ENCODE measurements at regions not wholly inside any gene's neighbourhood (a gene's known extent, or its start where the extent isn't known, plus 50 kb on each side); places are given as distances from the start of the nearest gene placed in this dataset.

DNA sequence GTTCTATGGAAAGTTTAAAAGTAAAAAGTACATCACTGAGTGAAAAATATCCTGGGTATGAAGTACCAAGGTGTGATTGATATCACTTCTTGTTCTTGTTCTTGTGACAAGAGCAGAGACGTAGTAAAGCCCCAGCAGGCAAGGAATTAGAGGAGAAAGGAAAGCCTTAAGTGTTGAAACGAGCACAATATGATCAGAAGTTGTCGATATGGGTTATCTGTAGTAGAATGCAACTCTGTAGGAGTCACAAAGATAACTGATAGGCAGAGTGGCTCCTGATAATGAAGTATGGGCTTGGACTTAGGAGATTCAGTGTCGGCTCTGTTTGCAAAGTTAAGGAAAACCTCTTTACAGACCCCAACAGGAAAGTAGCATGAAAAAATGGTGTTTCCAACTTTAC is 1179.1 kb downstream of the DTWD2 start:
- no peak overlapping the region for H3K4me3 ChIP-seq (ENCODE audit: low read depth, low read length)
- TF ChIP-seq, protein P1, sequence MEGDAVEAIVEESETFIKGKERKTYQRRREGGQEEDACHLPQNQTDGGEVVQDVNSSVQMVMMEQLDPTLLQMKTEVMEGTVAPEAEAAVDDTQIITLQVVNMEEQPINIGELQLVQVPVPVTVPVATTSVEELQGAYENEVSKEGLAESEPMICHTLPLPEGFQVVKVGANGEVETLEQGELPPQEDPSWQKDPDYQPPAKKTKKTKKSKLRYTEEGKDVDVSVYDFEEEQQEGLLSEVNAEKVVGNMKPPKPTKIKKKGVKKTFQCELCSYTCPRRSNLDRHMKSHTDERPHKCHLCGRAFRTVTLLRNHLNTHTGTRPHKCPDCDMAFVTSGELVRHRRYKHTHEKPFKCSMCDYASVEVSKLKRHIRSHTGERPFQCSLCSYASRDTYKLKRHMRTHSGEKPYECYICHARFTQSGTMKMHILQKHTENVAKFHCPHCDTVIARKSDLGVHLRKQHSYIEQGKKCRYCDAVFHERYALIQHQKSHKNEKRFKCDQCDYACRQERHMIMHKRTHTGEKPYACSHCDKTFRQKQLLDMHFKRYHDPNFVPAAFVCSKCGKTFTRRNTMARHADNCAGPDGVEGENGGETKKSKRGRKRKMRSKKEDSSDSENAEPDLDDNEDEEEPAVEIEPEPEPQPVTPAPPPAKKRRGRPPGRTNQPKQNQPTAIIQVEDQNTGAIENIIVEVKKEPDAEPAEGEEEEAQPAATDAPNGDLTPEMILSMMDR (IDR thresholded peaks at IDR 0.05; ENCODE audit: low read depth, low read length) = no peak

DNA sequence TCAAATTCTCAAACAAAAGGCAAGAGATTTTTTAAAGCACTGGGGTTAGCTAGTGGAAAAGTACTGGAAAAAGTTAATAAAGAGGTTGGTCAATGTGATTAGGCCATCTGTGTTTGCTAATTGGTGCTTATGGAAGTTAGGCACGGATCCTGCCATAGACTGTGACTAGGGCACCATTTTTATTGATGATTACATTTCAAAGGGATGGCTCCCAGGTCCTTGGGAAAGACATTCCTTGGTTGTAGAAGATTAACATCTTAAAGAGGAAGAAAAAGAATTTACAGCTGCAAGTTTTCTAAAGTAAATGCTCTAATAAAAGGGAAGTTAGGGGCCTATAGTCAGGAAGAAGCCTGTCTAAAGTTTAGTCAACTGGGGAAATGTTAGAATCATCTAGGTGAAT is 1183.3 kb downstream of the DTWD2 start:
- no peak overlapping the region for H3K4me3 ChIP-seq (ENCODE audit: low read depth, low read length)
- TF ChIP-seq, protein P1 (IDR thresholded peaks at IDR 0.05; ENCODE audit: low read depth, low read length) = no peak

DNA sequence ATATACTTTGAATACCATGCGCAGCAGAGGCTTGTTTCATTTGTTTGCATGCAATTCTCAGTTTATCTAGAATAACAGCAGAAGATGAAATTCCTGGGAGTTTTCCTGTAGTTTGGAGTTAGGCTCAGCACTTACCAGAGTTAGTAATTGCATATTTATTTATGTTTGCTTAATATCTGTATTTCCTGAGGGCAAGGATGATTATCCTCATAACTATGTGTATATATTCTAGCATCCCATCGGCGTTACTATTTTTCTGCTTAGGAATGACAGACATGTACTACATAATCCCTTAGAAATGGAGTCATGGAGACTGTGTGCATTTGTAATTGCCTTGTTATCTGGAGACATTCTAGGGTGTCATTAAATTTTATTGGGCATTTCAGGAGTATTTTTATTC is 1184.8 kb downstream of the DTWD2 start:
- H3K4me3 ChIP-seq (ENCODE audit: low read depth, low read length) = no peak overlapping the region
- TF ChIP-seq, protein P1 (IDR thresholded peaks at IDR 0.05; ENCODE audit: low read depth, low read length) = no peak

DNA sequence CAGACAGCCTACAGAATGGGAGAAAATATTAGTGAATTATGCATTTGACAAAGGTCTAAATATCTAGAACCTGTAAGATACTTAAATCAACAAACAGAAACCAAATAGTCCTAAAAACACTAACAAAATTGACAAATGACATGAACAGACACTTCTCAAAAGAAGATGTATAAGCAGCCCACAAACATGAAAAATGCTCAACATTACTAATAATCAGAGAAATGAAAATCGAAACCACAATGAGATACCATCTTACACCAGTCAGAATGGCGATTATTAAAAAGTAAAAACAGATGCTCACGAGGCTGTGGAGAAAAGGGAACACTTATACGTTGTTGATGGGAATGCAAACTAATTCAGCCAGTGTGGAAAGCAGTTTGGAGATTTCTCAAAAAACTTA is 1186.8 kb downstream of the DTWD2 start:
- TF ChIP-seq, protein P1 (IDR thresholded peaks at IDR 0.05; ENCODE audit: low read depth, low read length) = no peak
- H3K4me3 ChIP-seq (ENCODE audit: low read depth, low read length) = no peak overlapping the region

DNA sequence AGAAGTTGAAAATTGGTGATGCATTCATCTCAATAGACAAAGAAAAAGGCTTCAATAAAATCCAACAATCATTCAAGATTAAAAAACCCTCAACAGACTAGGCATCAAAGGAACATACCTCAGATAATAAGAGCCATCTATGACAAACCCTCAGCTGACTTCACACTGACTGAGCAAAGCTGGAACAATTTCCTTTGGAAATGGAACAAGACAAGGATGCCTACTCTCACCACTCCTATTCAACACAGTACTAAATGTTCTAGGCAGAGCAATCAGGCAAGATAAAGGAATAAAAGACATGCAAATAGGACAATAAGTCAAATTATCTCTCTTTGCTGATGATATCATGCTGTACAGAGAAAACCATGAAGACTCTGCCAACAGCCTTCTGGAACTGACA is 1188.1 kb downstream of the DTWD2 start:
- TF ChIP-seq, protein P1 (IDR thresholded peaks at IDR 0.05; ENCODE audit: low read depth, low read length) = no peak
- no peak overlapping the region for H3K4me3 ChIP-seq (ENCODE audit: low read depth, low read length)

DNA sequence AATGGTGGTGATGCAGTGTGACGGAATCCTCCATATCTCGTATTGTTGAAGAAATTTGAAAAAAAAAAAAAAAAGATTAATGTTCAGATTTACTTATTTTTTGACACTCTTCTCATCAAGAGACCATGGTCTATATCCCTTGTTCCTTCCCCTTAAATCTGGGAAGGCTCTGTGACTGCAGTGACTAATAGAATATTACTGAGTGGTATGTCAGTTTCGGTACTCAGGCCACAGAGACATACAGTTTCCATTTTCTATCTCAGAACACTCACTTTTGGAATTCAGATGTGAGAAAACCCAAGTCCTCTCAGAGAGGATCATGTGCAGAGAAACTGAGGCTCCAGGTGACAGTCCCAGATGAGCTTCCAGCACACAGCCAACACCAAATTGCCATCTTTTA is 1193.5 kb downstream of the DTWD2 start:
- TF ChIP-seq, protein P1 (IDR thresholded peaks at IDR 0.05; ENCODE audit: low read depth, low read length) = no peak
- no peak overlapping the region for H3K4me3 ChIP-seq (ENCODE audit: low read depth, low read length)

DNA sequence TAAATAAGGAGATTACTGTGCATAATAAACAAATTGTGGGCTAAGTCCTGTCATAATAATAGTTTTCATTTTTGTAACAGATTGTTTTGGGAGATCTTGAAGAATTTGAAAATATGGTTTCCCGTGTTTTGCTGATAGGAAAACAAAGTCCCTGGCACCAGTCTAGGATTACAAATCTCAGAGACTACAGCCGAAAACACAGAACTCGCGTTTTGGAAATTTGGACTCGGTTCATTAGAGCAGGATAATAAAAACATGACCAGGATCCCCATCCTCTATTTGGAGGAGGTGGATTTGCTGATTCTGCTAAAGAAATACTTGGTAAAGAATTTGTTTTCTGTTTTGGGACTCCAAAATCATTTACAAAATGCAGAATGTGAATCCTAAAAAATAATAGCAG is 1194.4 kb downstream of the DTWD2 start:
- H3K4me3 ChIP-seq (ENCODE audit: low read depth, low read length) = no peak overlapping the region
- TF ChIP-seq, protein P1 (IDR thresholded peaks at IDR 0.05; ENCODE audit: low read depth, low read length) = no peak

Data from WI38 (cell line).